Trophoblast cell (in vitro differentiated cells and primary cell): ENCODE measurements at regions not wholly inside any gene's neighbourhood (a gene's known extent, or its start where the extent isn't known, plus 50 kb on each side); places are given as distances from the start of the nearest gene placed in this dataset.

ENCODE experiments used
- DNase-seq, 2 donors: peaks; one replicate each; pipeline ENCODE4 v3.0.0-alpha.2; 2016
- H2AFZ ChIP-seq: 2 replicates; pipeline ENCODE4 v1.6.1; 2013; ENCODE audit warnings: low read length, moderate library complexity, mild to moderate bottlenecking; ENCODE audit not compliant: insufficient read depth, poor library complexity
- H2AK5ac ChIP-seq: 2 replicates; pipeline ENCODE4 v1.6.1; 2013; ENCODE audit warnings: mild to moderate bottlenecking, low read length
- H2BK120ac ChIP-seq: 2 replicates; pipeline ENCODE4 v1.6.1; 2013; ENCODE audit warnings: low read length, mild to moderate bottlenecking, moderate library complexity; ENCODE audit not compliant: insufficient read depth, poor library complexity
- H2BK12ac ChIP-seq: 2 replicates; pipeline ENCODE4 v1.6.1; 2013; ENCODE audit warnings: mild to moderate bottlenecking, low read length, moderate library complexity
- H2BK5ac ChIP-seq: 2 replicates; pipeline ENCODE4 v1.6.1; 2013; ENCODE audit warnings: low read length, low read depth, moderate library complexity, mild to moderate bottlenecking; ENCODE audit not compliant: poor library complexity
- H3K14ac ChIP-seq: 2 replicates; pipeline ENCODE4 v1.6.1; 2013; ENCODE audit warnings: mild to moderate bottlenecking, low read length
- H3K18ac ChIP-seq: 2 replicates; pipeline ENCODE4 v1.6.1; 2013; ENCODE audit warnings: mild to moderate bottlenecking, low read length
- H3K23ac ChIP-seq: 2 replicates; pipeline ENCODE4 v1.6.1; 2013; ENCODE audit warnings: low read length
- H3K27ac ChIP-seq: 2 replicates; pipeline ENCODE4 v1.5.1; 2013; ENCODE audit warnings: low read depth, mild to moderate bottlenecking, inconsistent platforms, low read length, moderate library complexity
- H3K27me3 ChIP-seq: 2 replicates; pipeline ENCODE4 v1.6.1; 2013; ENCODE audit warnings: inconsistent platforms, mild to moderate bottlenecking, low read length, moderate library complexity; ENCODE audit not compliant: insufficient read depth
- H3K36me3 ChIP-seq, 2 experiments: 1 replicate in 1 of 2; 2 replicates in 1 of 2; pipeline ENCODE4 v1.6.1; 2013; ENCODE audit warnings: low read length in 2 of 2, mild to moderate bottlenecking in 2 of 2, moderate library complexity in 1 of 2; ENCODE audit not compliant: insufficient read depth in 2 of 2, control insufficient read depth in 1 of 2
- H3K4ac ChIP-seq: 2 replicates; pipeline ENCODE4 v1.6.1; 2013; ENCODE audit warnings: low read depth, mild to moderate bottlenecking, low read length, moderate library complexity
- H3K4me1 ChIP-seq, 2 experiments: 1 replicate in 1 of 2; 2 replicates in 1 of 2; pipeline ENCODE4 v1.6.1; 2013; ENCODE audit warnings: low read length in 2 of 2, mild to moderate bottlenecking in 2 of 2, moderate library complexity in 1 of 2; ENCODE audit not compliant: insufficient read depth in 2 of 2, control insufficient read depth in 1 of 2
- H3K4me2 ChIP-seq: 2 replicates; pipeline ENCODE4 v1.6.1; 2013; ENCODE audit warnings: inconsistent platforms, mild to moderate bottlenecking, low read length, moderate library complexity
- H3K4me3 ChIP-seq: 2 replicates; pipeline ENCODE4 v1.5.1; 2013; ENCODE audit warnings: mild to moderate bottlenecking, low read depth, low read length, inconsistent platforms
- H3K79me1 ChIP-seq: one replicate; pipeline ENCODE4 v1.6.1; 2013; ENCODE audit warnings: low read length
- H3K79me2 ChIP-seq: 2 replicates; pipeline ENCODE4 v1.6.1; 2013; ENCODE audit warnings: low read length, mild to moderate bottlenecking; ENCODE audit not compliant: control insufficient read depth, insufficient read depth, poor library complexity
- H3K9ac ChIP-seq: 2 replicates; pipeline ENCODE4 v1.6.1; 2013; ENCODE audit warnings: mild to moderate bottlenecking, low read length
- H3K9me3 ChIP-seq: 2 replicates; pipeline ENCODE4 v1.6.1; 2013; ENCODE audit warnings: low read depth, mild to moderate bottlenecking, control low read depth, inconsistent platforms, low read length; ENCODE audit not compliant: insufficient read depth
- H4K12ac ChIP-seq: 2 replicates; pipeline ENCODE4 v1.6.1; 2013; ENCODE audit warnings: low read depth, mild to moderate bottlenecking, low read length, moderate library complexity
- H4K8ac ChIP-seq: 2 replicates; pipeline ENCODE4 v1.6.1; 2013; ENCODE audit warnings: low read depth, mild to moderate bottlenecking, low read length, moderate library complexity
- H4K91ac ChIP-seq: one replicate; pipeline ENCODE4 v1.6.1; 2013; ENCODE audit warnings: low read depth, mild to moderate bottlenecking, low read length, moderate library complexity
- WGBS: extraction: QIAGEN DNeasy Blood & Tissue Kit; methylation state at CpG from one replicate; pipeline ENCODE4 v1.1.7; 2013; ENCODE audit warnings: missing lambda C conversion rate; ENCODE audit not compliant: insufficient read length, insufficient coverage; ENCODE audit errors: extremely low coverage; 5-methylcytosine and 5-hydroxymethylcytosine counted together

- no CpG with 5 or more reads among the region's 5 CpGs for WGBS
- Histone ChIP-seq H3K79me2 (no peaks in the 10 kb centered on the region), H3K14ac (no peak overlapping the region), H3K4me2 (no peak overlapping the region), H3K4ac (no peak overlapping the region), H3K9me3 (no peaks in the 10 kb centered on the region), H3K79me1 (peaks cover 13% of the 10 kb centered on the region), H4K12ac (no peak overlapping the region), H3K9ac (no peak overlapping the region), H3K27me3 (no peaks in the 10 kb centered on the region), H3K18ac (no peak overlapping the region), H3K23ac (no peak overlapping the region), H2BK5ac (no peak overlapping the region), H4K91ac (no peak overlapping the region), H3K4me1 (peaks cover 7 to 13% of the 10 kb centered on the region in 2 experiments), H3K27ac (no peak overlapping the region), H2AK5ac (peak overlapping the region; percentile 39), H2AFZ (no peak overlapping the region), H4K8ac (no peak overlapping the region), H3K4me3 (no peak overlapping the region), H3K36me3 (no peaks in the 10 kb centered on the region), H2BK12ac (peak overlapping the region; percentile 39), H2BK120ac (no peak overlapping the region)
- DNase-seq = no peak
Measured at GRCh38 chr17:72535779-72536178, 415.0 kb downstream of the SOX9 start.

- Histone ChIP-seq H3K4me3 (no peak overlapping the region), H3K9ac (no peak overlapping the region), H2BK5ac (no peak overlapping the region), H3K18ac (no peak overlapping the region), H4K91ac (no peak overlapping the region), H2AK5ac (no peak overlapping the region), H4K8ac (no peak overlapping the region), H3K4me1 (peaks cover 7 to 13% of the 10 kb centered on the region in 2 experiments), H3K4ac (no peak overlapping the region), H3K27ac (no peak overlapping the region), H3K4me2 (no peak overlapping the region), H4K12ac (no peak overlapping the region), H3K9me3 (no peaks in the 10 kb centered on the region), H2BK12ac (no peak overlapping the region), H3K27me3 (no peaks in the 10 kb centered on the region), H3K79me1 (peaks cover 14% of the 10 kb centered on the region), H3K36me3 (no peaks in the 10 kb centered on the region), H2BK120ac (no peak overlapping the region), H3K14ac (no peak overlapping the region), H3K23ac (no peak overlapping the region), H2AFZ (no peak overlapping the region), H3K79me2 (no peaks in the 10 kb centered on the region)
- no peak for DNase-seq
- no CpG with 5 or more reads among the region's 9 CpGs for WGBS
Measured at GRCh38 chr17:72536788-72537187, 416.0 kb downstream of the SOX9 start.

GRCh38 chr17:72538443-72538842, 417.6 kb downstream of the SOX9 start:
- Histone ChIP-seq H3K4me3 (no peak overlapping the region), H2BK12ac (peak overlapping the region; percentile 37), H3K4me2 (no peak overlapping the region), H3K36me3 (no peaks in the 10 kb centered on the region), H3K27ac (no peak overlapping the region), H3K18ac (peak overlapping the region; percentile 26), H3K9ac (no peak overlapping the region), H4K91ac (peak overlapping the region; percentile 10), H3K23ac (no peak overlapping the region), H3K9me3 (no peaks in the 10 kb centered on the region), H4K8ac (no peak overlapping the region), H2BK5ac (no peak overlapping the region), H3K79me1 (peaks cover 14% of the 10 kb centered on the region), H3K4me1 (peaks cover 7 to 13% of the 10 kb centered on the region in 2 experiments), H2AK5ac (peak overlapping the region; percentile 42), H3K4ac (no peak overlapping the region), H3K27me3 (no peaks in the 10 kb centered on the region), H3K79me2 (no peaks in the 10 kb centered on the region), H4K12ac (no peak overlapping the region), H2AFZ (no peak overlapping the region), H3K14ac (no peak overlapping the region), H2BK120ac (peak overlapping the region; percentile 25)
- no peak for DNase-seq
- no CpG with 5 or more reads among the region's 5 CpGs for WGBS

GRCh38 chr17:72538901-72539352, 418.1 kb downstream of the SOX9 start:
- no peak overlapping the region for H2BK5ac ChIP-seq
- H3K79me2 ChIP-seq = no peaks in the 10 kb centered on the region
- H2AFZ ChIP-seq = peak overlapping the region; percentile 11
- no peak overlapping the region for H3K27ac ChIP-seq
- H3K9me3 ChIP-seq = no peaks in the 10 kb centered on the region
- H4K8ac ChIP-seq = no peak overlapping the region
- H3K27me3 ChIP-seq = no peaks in the 10 kb centered on the region
- H3K23ac ChIP-seq = no peak overlapping the region
- peak overlapping the region; percentile 37 for H2BK12ac ChIP-seq
- peak overlapping the region; percentile 25 for H2BK120ac ChIP-seq
- H2AK5ac ChIP-seq = peak overlapping the region; percentile 63
- no peak overlapping the region for H3K9ac ChIP-seq
- H3K4me3 ChIP-seq = no peak overlapping the region
- H3K4ac ChIP-seq = no peak overlapping the region
- peak overlapping the region; percentile 10 for H4K91ac ChIP-seq
- H4K12ac ChIP-seq = no peak overlapping the region
- H3K36me3 ChIP-seq = no peaks in the 10 kb centered on the region
- H3K18ac ChIP-seq = no peak overlapping the region
- H3K79me1 ChIP-seq = peaks cover 14% of the 10 kb centered on the region
- DNase-seq = no peak
- H3K4me2 ChIP-seq = no peak overlapping the region
- WGBS = no CpG with 5 or more reads among the region's 13 CpGs
- peaks cover 7 to 13% of the 10 kb centered on the region in 2 experiments for H3K4me1 ChIP-seq
- peak overlapping the region; percentile 16 for H3K14ac ChIP-seq
